H1 (cell line): ENCODE measurements at regions not wholly inside any gene's neighbourhood (a gene's known extent, or its start where the extent isn't known, plus 50 kb on each side); places are given as distances from the start of the nearest gene placed in this dataset.

ENCODE experiments used
- CTCF ChIA-PET: fragments of 300-600 bp; sonication (Branson Sonifier 250); formaldehyde crosslinking; loops from one replicate; lab custom pipeline; 2021; ENCODE audit not compliant: partially characterized antibody; lab: Charles Lee
- POLR2A ChIA-PET: fragments of 300-600 bp; sonication (Branson Sonifier 250); formaldehyde crosslinking; loops from one replicate; lab custom pipeline; 2021; ENCODE audit warnings: inconsistent platforms; ENCODE audit not compliant: partially characterized antibody; lab: Charles Lee
- DNase-seq, 2 experiments: peaks; one replicate each; pipeline versions ENCODE4 v3.0.0 to v3.0.0-alpha.2; 2010 to 2022; ENCODE audit warnings: low spot score in 2 of 2, low read depth in 1 of 2, mixed read lengths in 1 of 2
- FAIRE-seq: peaks from 2 replicates; lab custom pipeline; 2011; peaks lifted over from hg19 to GRCh38; lab: Jason Lieb, UNC
- H2AFZ ChIP-seq: 2 replicates; pipeline ENCODE4 v1.8.1; 2012; ENCODE audit warnings: low read length, inconsistent platforms
- H2AK5ac ChIP-seq: 2 replicates; pipeline ENCODE4 v1.6.1; 2013; ENCODE audit warnings: low read depth, low read length
- H2BK120ac ChIP-seq: replicated peaks from 2 replicates; pipeline ENCODE3; 2013; ENCODE audit warnings: low read depth, low read length, inconsistent platforms
- H2BK12ac ChIP-seq: 2 replicates; pipeline ENCODE4 v1.6.1; 2013; ENCODE audit warnings: low read depth, low read length
- H2BK15ac ChIP-seq: 2 replicates; pipeline ENCODE4 v1.6.1; 2013; ENCODE audit warnings: low read length
- H2BK20ac ChIP-seq: 2 replicates; pipeline ENCODE4 v1.6.1; 2013; ENCODE audit warnings: low read length
- H2BK5ac ChIP-seq: 2 replicates; pipeline ENCODE4 v1.6.1; 2013; ENCODE audit warnings: low read depth, low read length
- H3K14ac ChIP-seq: 2 replicates; pipeline ENCODE4 v1.6.1; 2013; ENCODE audit warnings: inconsistent platforms; ENCODE audit not compliant: insufficient read length
- H3K18ac ChIP-seq: 2 replicates; pipeline ENCODE4 v1.6.1; 2013; ENCODE audit warnings: low read length; ENCODE audit errors: extremely low read depth
- H3K23ac ChIP-seq: 2 replicates; pipeline ENCODE4 v1.6.1; 2013; ENCODE audit warnings: inconsistent platforms; ENCODE audit not compliant: insufficient read length
- H3K23me2 ChIP-seq: 2 replicates; pipeline ENCODE4 v1.6.1; 2013; ENCODE audit warnings: low read depth, low read length
- H3K27ac ChIP-seq: 2 replicates; pipeline ENCODE4 v1.6.1; 2011; ENCODE audit warnings: low read depth, low read length, inconsistent platforms
- H3K27me3 ChIP-seq, 4 experiments: replicated peaks in 1 of 4; 1 replicate in 1 of 4; 2 replicates in 3 of 4; pipeline versions ENCODE4 v1.6.1 to v1.8.1; 2011 to 2013; ENCODE audit warnings: low read length in 3 of 4, mild to moderate bottlenecking in 3 of 4, inconsistent platforms in 2 of 4, mixed read lengths in 2 of 4, moderate library complexity in 1 of 4; ENCODE audit not compliant: control insufficient read depth in 3 of 4, insufficient read depth in 3 of 4; ENCODE audit errors: extremely low read depth in 1 of 4
- H3K36me3 ChIP-seq, 4 experiments: 2 replicates each; pipeline versions ENCODE4 v1.6.1 to v1.8.1; 2011 to 2013; ENCODE audit warnings: mild to moderate bottlenecking in 4 of 4, low read length in 3 of 4, moderate library complexity in 2 of 4, control low read depth in 1 of 4, inconsistent platforms in 1 of 4; ENCODE audit not compliant: insufficient read depth in 4 of 4, control insufficient read depth in 2 of 4
- H3K4ac ChIP-seq: replicated peaks from 2 replicates; pipeline ENCODE3; 2013; ENCODE audit warnings: low read length, low read depth, mixed read lengths, inconsistent platforms; ENCODE audit not compliant: insufficient read length
- H3K4me1 ChIP-seq, 4 experiments: replicated peaks in 1 of 4; 1 replicate in 1 of 4; 2 replicates in 3 of 4; pipeline versions ENCODE4 v1.6.1 to v1.8.1; 2011 to 2013; ENCODE audit warnings: low read length in 3 of 4, inconsistent platforms in 2 of 4, mixed read lengths in 1 of 4; ENCODE audit not compliant: insufficient read depth in 4 of 4, control insufficient read depth in 3 of 4
- H3K4me2 ChIP-seq, 2 experiments: 2 replicates each; pipeline versions ENCODE4 v1.6.1 to v1.8.1; 2011 to 2013; ENCODE audit warnings: low read depth in 2 of 2, low read length in 2 of 2, control low read depth in 1 of 2, inconsistent platforms in 1 of 2, mild to moderate bottlenecking in 1 of 2; ENCODE audit not compliant: insufficient read depth in 1 of 2
- H3K4me3 ChIP-seq, 4 experiments: fragments of 200-600, 300-600 bp in 1 of 4; sonication (generic), shearing (Covaris generic), sonication (Bioruptor Twin) in 1 of 4; 2 replicates each; pipeline versions ENCODE4 v1.5.1 to v1.8.1; 2011 to 2016; ENCODE audit warnings: low read length in 4 of 4, low read depth in 3 of 4, control low read depth in 2 of 4, inconsistent platforms in 2 of 4, mild to moderate bottlenecking in 2 of 4, mixed read lengths in 1 of 4, moderate library complexity in 1 of 4; ENCODE audit not compliant: insufficient read depth in 2 of 4; ENCODE audit errors: extremely low read depth in 1 of 4
- H3K56ac ChIP-seq: replicated peaks from 2 replicates; pipeline ENCODE3; 2013; ENCODE audit warnings: low read depth, mild to moderate bottlenecking, mixed read lengths, low read length, inconsistent platforms; ENCODE audit not compliant: insufficient read length
- H3K79me1 ChIP-seq: 2 replicates; pipeline ENCODE4 v1.6.1; 2013; ENCODE audit warnings: low read depth, low read length, control low read depth
- H3K79me2 ChIP-seq, 2 experiments: 2 replicates each; pipeline versions ENCODE4 v1.6.1 to v1.8.1; 2012 to 2013; ENCODE audit warnings: low read length in 2 of 2, mild to moderate bottlenecking in 2 of 2, inconsistent platforms in 1 of 2; ENCODE audit not compliant: insufficient read depth in 2 of 2, control insufficient read depth in 1 of 2
- H3K9ac ChIP-seq, 4 experiments: replicated peaks in 1 of 4; 1 replicate in 1 of 4; 2 replicates in 3 of 4; pipeline versions ENCODE4 v1.6.1 to v1.8.1; 2011 to 2013; ENCODE audit warnings: low read depth in 3 of 4, low read length in 3 of 4, control low read depth in 2 of 4, mild to moderate bottlenecking in 2 of 4, moderate library complexity in 2 of 4, inconsistent platforms in 1 of 4; ENCODE audit errors: extremely low read depth in 1 of 4
- H3K9me3 ChIP-seq, 2 experiments: 2 replicates each; pipeline versions ENCODE4 v1.6.1 to v1.8.1; 2012 to 2013; ENCODE audit warnings: mild to moderate bottlenecking in 2 of 2, moderate library complexity in 2 of 2, control low read depth in 1 of 2, inconsistent platforms in 1 of 2, low read depth in 1 of 2, low read length in 1 of 2, mixed read lengths in 1 of 2; ENCODE audit not compliant: insufficient read depth in 2 of 2
- H4K20me1 ChIP-seq, 2 experiments: replicated peaks in 1 of 2; 2 replicates each; pipeline versions ENCODE3 to v1.8.1; 2011 to 2013; ENCODE audit warnings: inconsistent platforms in 2 of 2, low read length in 2 of 2, mild to moderate bottlenecking in 1 of 2; ENCODE audit not compliant: insufficient read depth in 2 of 2, control insufficient read depth in 1 of 2
- H4K5ac ChIP-seq: 2 replicates; pipeline ENCODE4 v1.6.1; 2013; ENCODE audit warnings: low read length, low read depth, mixed read lengths, inconsistent platforms; ENCODE audit not compliant: insufficient read length
- H4K8ac ChIP-seq: 2 replicates; pipeline ENCODE4 v1.8.0; 2013; ENCODE audit warnings: mild to moderate bottlenecking, moderate library complexity, low read length, inconsistent platforms; ENCODE audit not compliant: insufficient read depth; ENCODE audit errors: extremely low read depth
- H4K91ac ChIP-seq: replicated peaks from 2 replicates; pipeline ENCODE3; 2013; ENCODE audit warnings: low read length, mixed read lengths, inconsistent platforms; ENCODE audit not compliant: insufficient read length
- WGBS, 2 experiments: shearing (Covaris generic) in 1 of 2; methylation state at CpG; one replicate each; pipeline versions ENCODE4 v1.1.6 to v1.1.7; 2013 to 2015; ENCODE audit warnings: low lambda C conversion rate in 2 of 2, mixed read lengths in 2 of 2, inconsistent platforms in 1 of 2, low coverage in 1 of 2, missing lambda C conversion rate in 1 of 2; ENCODE audit not compliant: insufficient replicate concordance in 2 of 2, insufficient coverage in 1 of 2, insufficient read length in 1 of 2; ENCODE audit errors: extremely low coverage in 1 of 2, missing lambda C conversion rate in 1 of 2; 5-methylcytosine and 5-hydroxymethylcytosine counted together
- TF ChIP-seq, protein P1 (sequence below): fragments of 300-600 bp; sonication (generic); IDR thresholded peaks from 2 replicates; pipeline ENCODE4 v1.7.1; 2012; ENCODE audit warnings: low read length, moderate library complexity, mild to moderate bottlenecking, inconsistent platforms; ENCODE audit not compliant: insufficient replicate concordance

DNA sequence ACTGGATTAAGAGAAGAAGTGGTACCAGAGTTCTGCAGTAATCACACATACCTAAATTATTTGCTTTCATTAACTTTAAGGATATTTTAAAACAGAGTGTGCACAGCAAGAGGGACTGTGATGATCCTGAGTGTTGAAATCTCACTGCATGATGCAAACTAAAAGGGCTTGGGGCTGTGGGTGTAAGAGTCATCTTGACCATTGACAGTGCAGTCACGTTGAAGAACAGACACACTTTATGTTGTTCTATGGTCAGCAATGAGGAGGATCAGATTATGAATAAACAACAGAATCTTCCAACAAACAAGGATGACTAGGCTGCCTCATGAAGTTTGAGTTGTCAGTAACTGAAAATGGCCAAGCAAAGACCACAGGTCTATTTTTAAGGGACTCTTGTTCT, 87.2 kb upstream of the GALNT5 start:
- ChIA-PET POLR2A (no interaction called here), CTCF (no interaction called here)
- no peaks in the 10 kb centered on the region; a peak in 1 of 4 replicates for H3K9me3 ChIP-seq
- no peak overlapping the region for H3K27ac ChIP-seq
- H2BK15ac ChIP-seq, result no peak overlapping the region
- H3K4me3 ChIP-seq, result no peak overlapping the region
- no peak overlapping the region for H3K4me2 ChIP-seq
- H3K27me3 ChIP-seq, result no peaks in the 10 kb centered on the region
- H4K5ac ChIP-seq, result no peak overlapping the region
- no peak overlapping the region for H3K18ac ChIP-seq
- no peak overlapping the region for H3K23ac ChIP-seq
- no peaks in the 10 kb centered on the region for H3K79me2 ChIP-seq
- no peak overlapping the region for H2AFZ ChIP-seq
- H2AK5ac ChIP-seq, result no peak overlapping the region
- FAIRE-seq (no peak), DNase-seq (no peak)
- no peak overlapping the region for H3K9ac ChIP-seq
- H3K79me1 ChIP-seq, result no peaks in the 10 kb centered on the region
- no peaks in the 10 kb centered on the region for H4K20me1 ChIP-seq
- H2BK120ac ChIP-seq, result no peak overlapping the region
- no peak overlapping the region for H3K4ac ChIP-seq
- WGBS, 2 experiments, result 88% methylated on average over 1 of the region's 1 CpG; no CpG with 5 or more reads in 1 of the 2 experiments
- H3K36me3 ChIP-seq, result no peaks in the 10 kb centered on the region
- H2BK5ac ChIP-seq, result no peak overlapping the region
- H3K4me1 ChIP-seq, result no peaks in the 10 kb centered on the region
- no peak overlapping the region for H2BK20ac ChIP-seq
- no peaks in the 10 kb centered on the region for H3K23me2 ChIP-seq
- H4K91ac ChIP-seq, result no peak overlapping the region
- no peak overlapping the region for H4K8ac ChIP-seq
- no peak overlapping the region for H3K56ac ChIP-seq
- H2BK12ac ChIP-seq, result no peak overlapping the region
- no peak overlapping the region for H3K14ac ChIP-seq
- TF ChIP-seq, protein P1, sequence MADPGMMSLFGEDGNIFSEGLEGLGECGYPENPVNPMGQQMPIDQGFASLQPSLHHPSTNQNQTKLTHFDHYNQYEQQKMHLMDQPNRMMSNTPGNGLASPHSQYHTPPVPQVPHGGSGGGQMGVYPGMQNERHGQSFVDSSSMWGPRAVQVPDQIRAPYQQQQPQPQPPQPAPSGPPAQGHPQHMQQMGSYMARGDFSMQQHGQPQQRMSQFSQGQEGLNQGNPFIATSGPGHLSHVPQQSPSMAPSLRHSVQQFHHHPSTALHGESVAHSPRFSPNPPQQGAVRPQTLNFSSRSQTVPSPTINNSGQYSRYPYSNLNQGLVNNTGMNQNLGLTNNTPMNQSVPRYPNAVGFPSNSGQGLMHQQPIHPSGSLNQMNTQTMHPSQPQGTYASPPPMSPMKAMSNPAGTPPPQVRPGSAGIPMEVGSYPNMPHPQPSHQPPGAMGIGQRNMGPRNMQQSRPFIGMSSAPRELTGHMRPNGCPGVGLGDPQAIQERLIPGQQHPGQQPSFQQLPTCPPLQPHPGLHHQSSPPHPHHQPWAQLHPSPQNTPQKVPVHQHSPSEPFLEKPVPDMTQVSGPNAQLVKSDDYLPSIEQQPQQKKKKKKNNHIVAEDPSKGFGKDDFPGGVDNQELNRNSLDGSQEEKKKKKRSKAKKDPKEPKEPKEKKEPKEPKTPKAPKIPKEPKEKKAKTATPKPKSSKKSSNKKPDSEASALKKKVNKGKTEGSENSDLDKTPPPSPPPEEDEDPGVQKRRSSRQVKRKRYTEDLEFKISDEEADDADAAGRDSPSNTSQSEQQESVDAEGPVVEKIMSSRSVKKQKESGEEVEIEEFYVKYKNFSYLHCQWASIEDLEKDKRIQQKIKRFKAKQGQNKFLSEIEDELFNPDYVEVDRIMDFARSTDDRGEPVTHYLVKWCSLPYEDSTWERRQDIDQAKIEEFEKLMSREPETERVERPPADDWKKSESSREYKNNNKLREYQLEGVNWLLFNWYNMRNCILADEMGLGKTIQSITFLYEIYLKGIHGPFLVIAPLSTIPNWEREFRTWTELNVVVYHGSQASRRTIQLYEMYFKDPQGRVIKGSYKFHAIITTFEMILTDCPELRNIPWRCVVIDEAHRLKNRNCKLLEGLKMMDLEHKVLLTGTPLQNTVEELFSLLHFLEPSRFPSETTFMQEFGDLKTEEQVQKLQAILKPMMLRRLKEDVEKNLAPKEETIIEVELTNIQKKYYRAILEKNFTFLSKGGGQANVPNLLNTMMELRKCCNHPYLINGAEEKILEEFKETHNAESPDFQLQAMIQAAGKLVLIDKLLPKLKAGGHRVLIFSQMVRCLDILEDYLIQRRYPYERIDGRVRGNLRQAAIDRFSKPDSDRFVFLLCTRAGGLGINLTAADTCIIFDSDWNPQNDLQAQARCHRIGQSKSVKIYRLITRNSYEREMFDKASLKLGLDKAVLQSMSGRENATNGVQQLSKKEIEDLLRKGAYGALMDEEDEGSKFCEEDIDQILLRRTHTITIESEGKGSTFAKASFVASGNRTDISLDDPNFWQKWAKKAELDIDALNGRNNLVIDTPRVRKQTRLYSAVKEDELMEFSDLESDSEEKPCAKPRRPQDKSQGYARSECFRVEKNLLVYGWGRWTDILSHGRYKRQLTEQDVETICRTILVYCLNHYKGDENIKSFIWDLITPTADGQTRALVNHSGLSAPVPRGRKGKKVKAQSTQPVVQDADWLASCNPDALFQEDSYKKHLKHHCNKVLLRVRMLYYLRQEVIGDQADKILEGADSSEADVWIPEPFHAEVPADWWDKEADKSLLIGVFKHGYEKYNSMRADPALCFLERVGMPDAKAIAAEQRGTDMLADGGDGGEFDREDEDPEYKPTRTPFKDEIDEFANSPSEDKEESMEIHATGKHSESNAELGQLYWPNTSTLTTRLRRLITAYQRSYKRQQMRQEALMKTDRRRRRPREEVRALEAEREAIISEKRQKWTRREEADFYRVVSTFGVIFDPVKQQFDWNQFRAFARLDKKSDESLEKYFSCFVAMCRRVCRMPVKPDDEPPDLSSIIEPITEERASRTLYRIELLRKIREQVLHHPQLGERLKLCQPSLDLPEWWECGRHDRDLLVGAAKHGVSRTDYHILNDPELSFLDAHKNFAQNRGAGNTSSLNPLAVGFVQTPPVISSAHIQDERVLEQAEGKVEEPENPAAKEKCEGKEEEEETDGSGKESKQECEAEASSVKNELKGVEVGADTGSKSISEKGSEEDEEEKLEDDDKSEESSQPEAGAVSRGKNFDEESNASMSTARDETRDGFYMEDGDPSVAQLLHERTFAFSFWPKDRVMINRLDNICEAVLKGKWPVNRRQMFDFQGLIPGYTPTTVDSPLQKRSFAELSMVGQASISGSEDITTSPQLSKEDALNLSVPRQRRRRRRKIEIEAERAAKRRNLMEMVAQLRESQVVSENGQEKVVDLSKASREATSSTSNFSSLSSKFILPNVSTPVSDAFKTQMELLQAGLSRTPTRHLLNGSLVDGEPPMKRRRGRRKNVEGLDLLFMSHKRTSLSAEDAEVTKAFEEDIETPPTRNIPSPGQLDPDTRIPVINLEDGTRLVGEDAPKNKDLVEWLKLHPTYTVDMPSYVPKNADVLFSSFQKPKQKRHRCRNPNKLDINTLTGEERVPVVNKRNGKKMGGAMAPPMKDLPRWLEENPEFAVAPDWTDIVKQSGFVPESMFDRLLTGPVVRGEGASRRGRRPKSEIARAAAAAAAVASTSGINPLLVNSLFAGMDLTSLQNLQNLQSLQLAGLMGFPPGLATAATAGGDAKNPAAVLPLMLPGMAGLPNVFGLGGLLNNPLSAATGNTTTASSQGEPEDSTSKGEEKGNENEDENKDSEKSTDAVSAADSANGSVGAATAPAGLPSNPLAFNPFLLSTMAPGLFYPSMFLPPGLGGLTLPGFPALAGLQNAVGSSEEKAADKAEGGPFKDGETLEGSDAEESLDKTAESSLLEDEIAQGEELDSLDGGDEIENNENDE, result no peak
